ENCODE measurements at regions not wholly inside any gene's neighbourhood (a gene's known extent, or its start where the extent isn't known, plus 50 kb on each side); places are given as distances from the start of the nearest gene placed in this dataset.

DNA sequence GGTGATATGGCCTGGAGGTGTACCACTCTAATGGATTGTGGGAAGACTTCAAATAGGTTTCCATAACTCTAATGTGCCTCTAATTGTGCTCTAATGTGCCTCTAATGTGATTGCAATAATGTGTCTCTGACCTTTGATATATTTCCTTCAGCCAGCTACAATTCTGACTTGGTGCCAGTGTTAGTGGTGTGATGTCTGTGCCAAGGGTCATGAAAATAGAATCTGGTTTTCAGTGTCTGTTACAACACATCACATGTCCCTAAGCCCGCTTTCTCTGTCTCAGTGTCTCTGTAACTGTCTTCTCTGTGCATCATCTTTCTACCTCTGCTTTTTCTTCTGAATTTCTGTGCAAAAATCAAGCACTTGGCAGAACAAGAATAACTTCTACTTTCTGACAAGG lies 77.2 kb upstream of the ECI2 start:
- TF ChIP-seq, protein P1, sequence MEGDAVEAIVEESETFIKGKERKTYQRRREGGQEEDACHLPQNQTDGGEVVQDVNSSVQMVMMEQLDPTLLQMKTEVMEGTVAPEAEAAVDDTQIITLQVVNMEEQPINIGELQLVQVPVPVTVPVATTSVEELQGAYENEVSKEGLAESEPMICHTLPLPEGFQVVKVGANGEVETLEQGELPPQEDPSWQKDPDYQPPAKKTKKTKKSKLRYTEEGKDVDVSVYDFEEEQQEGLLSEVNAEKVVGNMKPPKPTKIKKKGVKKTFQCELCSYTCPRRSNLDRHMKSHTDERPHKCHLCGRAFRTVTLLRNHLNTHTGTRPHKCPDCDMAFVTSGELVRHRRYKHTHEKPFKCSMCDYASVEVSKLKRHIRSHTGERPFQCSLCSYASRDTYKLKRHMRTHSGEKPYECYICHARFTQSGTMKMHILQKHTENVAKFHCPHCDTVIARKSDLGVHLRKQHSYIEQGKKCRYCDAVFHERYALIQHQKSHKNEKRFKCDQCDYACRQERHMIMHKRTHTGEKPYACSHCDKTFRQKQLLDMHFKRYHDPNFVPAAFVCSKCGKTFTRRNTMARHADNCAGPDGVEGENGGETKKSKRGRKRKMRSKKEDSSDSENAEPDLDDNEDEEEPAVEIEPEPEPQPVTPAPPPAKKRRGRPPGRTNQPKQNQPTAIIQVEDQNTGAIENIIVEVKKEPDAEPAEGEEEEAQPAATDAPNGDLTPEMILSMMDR (IDR thresholded peaks at IDR 0.05): no peak
- TF ChIP-seq EP300 (IDR thresholded peaks at IDR 0.05) (no peak), POLR2A (IDR thresholded peaks at IDR 0.05) (no peak), POLR2AphosphoS5 (IDR thresholded peaks at IDR 0.05) (no peak)

Data from sigmoid colon (tissue), 4 donors.